ENCODE measurements at regions not wholly inside any gene's neighbourhood (a gene's known extent, or its start where the extent isn't known, plus 50 kb on each side); places are given as distances from the start of the nearest gene placed in this dataset.

DNA sequence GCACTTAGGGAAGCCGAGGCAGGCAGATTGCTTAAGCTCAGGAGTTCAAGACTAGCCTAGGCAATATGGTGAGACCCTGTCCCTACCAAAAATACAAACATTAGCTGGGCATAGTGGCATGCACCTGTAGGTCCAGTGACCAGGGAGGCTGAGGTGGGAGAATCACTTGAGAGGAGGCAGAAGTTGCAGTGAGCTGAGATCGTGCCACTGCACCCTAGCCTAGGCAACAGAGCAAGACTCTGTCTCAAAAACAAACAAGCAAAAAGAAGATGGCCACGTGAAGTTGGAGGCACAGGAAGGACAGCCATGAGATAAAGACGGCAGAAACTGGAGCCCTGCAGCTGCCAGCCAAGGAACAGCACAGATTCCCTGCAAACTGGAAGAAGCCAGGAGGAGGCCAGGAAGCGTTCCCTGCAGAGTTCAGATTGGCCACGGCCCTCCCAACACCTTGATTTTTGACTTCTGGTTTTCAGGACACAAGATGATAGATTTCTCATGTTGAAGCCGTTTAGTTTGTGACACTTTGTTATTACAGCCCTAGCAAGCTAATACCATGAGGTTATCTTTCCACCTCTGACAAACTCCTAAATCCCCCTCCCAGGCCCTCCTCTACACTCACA lies 786.7 kb downstream of the UQCRFS1 start:
- DNase-seq = no peak

DNA sequence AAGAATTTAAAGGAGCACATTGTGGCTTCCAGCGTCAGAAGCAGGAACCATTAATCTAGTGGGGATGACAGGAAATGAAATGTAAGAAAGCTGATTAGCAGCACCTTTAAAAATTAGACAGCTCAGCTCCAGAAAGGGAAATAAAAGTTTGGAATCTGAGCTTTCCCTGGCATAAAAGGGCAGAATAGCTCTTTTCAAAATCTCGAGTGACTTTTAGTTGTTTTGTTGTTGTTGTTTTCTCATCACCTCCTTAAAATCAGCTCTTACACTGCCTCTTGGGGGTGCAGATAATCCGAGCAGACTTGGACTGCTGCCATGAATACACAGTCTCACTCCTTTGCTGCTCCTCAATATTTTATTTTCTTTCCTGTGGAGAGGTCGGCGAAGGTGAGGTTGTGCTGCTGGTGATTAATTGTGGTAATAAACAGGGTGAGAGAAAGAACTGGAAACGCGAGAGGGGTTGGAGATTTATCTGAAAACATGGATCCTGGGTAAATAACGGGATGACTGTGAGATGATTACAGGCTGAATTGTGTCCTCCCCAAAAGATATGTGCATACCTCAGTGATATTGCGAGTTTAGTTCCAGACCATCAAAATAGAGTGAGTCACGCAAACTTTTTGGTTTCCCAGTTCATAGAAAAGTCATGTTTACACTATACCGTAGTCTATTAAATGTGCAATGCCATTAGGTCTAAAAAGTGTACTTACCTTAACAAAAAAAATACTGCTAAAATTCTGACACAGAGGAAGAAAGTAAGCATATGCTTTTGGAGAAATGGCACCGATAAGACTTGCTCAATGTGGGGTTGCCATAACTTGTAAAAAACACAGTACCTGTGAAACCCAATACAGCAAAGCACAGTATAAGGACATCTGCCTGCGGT lies 787.7 kb downstream of the UQCRFS1 start:
- no peak for DNase-seq

DNA sequence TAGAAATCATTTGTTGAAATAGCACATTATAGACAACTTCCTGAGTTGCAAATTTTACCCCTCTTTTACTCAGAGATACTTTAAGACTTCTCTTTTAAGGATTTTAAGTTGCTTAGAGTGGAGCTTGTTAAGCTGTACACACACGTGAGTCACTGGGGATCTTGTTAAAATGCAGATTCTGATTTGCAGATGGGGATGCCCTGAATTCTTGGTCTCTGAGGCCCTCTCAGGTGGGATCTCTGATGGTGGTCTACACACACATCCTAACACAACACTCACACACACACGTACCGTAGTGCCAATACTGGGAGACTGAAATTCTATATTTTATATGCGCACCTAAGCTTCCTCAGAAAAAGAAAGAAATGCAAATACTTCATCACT lies 788.3 kb downstream of the UQCRFS1 start:
- DNase-seq = no peak

DNA sequence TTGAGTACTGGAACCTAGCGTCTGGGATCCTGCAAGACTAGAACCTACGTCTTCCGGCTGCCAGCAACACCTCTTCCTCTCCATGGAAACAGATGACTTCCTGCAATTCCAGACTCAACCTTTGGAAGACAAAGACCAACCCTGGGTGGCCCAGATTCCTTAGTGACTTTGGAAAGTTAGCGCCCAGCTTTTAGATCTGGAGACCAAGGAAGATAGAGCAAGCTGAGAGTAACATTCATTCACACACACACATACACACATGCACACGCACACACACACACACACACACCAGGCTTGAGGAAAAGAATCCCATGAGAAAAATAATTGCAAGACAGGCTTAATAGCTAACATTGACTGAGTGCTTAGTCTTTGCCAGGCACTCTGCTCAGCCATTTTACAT lies 788.9 kb downstream of the UQCRFS1 start:
- DNase-seq = no peak

DNA sequence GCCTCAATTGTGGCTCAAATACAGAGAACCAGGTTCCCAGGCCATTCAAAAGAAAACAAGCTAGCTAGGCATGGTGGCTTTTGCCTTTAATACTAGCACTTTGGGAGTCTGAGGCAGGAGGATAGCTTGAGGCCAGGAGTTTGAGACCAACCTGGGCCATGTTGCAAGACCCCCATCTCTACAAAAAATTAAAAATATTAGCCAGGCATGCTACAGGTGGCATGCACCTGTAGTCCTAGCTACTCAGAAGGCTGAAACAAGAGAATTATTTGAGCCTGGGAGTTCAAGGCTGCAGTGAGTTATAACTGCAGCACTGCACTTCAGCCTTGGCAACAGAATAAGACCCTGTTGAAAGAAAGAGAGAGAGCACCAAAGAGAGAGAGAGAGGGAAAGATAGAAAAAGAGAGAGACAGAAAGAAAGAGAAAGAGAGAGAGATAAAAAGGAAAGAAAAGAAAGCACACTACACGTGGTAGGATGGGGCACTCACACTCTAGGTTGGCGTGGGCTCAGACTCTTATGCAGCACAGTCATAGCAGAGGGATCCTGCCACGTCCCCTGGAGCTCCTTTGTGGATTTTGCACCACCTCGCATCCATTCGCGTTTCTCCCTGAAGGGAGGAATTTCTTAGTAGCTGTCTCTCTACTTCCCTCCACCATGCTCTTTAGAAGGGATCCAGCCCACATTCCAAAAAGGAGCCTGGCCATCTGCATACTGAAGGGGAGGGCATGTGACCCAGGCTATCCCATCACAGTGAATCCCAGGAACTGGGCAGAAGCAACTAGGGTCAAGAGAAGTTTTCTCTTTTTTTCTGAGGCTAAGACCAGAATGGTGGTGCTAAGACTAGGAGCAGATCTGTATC lies 789.9 kb downstream of the UQCRFS1 start:
- DNase-seq = no peak

DNA sequence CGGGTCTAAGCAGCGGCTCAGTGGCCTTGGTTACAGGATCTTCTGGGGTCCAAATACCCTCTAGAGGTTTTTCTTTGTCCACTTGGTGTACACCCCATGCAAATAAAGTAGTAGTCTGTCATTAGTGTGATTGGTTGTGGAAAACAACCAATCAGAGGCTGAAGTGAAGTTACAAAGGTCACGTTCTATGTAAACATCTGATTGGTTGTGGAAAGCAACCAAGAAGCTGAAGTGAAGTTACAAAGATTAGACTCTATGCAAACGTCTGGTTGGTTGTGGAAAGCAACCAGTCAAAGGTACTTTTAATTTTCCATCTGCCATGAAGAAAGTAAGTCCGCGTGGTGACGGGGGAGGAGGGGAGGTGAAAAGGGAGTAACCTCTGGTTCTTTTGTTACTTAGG lies 790.9 kb downstream of the UQCRFS1 start:
- DNase-seq = no peak

DNA sequence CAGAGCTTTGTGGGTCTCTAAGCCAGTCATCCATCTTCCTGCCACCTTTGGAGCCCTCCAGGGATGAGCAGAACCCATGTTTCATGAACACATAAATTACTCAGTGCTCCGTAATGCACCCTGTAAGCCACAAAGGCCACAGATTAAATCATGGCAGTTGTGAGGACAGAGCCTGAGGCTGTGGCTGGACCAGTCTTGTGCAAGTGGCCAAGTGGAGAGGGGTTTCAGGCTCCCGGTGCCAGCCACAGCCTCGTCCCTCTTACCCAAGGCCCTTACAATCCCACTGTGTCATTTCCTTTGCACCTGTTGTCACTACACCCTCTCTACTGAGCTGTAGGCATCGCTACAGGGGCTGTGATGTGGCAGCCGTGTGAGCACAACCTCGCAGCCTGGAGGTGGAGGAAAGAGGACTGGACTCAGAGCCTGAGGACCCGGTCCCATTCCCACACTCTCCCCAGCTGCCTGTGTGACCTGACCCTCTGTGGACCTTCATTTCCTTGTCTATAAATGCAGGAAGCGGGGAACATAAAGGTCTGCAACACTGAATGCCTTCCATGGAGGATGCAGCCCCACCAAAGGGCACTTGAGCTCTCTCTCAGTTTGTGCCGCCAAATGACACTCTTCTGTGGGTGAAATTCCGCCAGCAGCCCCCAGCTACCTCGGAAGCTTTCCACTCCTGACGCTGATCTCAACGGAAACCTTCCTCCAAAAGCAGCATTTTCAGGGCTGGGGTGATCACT lies 792.0 kb downstream of the UQCRFS1 start:
- no peak for DNase-seq

DNA sequence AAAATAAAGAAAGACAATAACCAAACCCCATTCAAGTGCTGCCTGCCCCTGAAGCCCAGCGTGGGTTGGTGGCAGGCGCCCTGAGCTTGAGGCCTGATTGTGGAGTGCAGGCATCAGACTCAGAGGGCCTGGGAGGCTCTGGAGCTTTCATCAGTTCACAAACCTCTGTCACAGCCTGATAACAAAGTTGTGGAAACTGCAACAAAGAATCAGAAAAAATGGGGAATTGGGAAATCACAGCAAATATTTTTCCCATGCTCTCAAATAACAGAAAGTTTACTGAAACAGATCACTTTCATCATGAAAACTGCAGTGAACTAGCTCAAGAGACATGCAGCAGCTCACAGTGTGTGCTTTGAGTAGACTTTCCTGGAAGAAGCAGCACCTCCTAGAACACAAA lies 793.6 kb downstream of the UQCRFS1 start:
- DNase-seq = no peak

DNA sequence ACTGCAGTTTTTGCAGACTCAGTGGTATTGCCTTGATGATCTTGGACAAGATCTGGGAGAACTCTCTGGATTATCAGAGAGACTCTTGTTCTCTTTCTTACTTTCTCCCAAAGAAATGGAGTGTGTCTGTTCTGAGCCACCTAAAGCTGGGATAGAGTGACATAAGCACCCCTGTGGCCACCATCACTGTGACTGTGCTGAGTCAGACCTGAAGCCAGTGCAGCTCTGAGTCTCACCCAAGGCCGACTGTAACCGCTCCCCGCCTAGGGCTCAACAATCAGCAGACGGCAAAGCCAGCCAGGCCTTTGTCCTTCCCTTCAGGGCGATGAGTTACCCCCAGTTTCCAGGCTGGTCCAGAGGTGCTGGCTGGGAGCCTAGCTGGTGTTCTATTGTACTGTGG lies 795.6 kb downstream of the UQCRFS1 start:
- DNase-seq = no peak

DNA sequence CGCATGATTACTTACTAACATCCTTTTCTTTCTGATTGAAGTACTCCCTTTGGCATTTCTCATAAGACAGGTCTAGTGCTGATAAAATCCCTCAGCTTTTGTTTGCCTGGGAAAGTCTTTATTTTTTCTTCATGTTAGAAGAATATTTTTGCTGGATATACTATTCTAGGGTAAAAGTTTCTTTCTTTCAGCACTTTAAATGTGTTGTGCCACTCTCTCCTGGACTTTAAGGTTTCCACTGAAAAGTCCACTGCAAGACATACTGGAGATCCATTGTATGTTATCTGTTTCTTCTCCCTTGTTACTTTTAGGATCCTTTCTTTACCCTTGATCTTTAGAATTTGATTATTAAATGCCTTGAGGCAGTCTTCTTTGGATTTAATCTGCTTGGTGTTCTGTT lies 796.7 kb downstream of the UQCRFS1 start:
- DNase-seq = no peak

DNA sequence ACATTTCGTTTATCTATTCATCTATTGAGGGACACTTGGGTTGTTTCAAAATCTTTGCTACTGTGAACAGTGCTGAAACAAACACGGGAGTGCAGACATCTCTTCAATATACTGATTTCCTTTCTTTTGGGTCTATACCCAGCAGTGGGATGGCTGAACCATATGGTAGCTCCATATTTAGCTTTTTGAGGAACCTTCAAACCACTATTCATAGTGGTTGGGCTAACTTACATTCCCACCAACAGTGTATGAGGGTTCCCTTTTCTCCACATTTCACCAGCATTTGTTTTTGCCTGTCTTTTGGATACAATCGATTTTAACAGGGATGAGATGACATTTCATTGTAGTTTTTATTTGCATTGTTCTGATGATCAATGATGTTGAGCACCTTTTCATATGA lies 798.2 kb downstream of the UQCRFS1 start:
- no peak for DNase-seq

DNA sequence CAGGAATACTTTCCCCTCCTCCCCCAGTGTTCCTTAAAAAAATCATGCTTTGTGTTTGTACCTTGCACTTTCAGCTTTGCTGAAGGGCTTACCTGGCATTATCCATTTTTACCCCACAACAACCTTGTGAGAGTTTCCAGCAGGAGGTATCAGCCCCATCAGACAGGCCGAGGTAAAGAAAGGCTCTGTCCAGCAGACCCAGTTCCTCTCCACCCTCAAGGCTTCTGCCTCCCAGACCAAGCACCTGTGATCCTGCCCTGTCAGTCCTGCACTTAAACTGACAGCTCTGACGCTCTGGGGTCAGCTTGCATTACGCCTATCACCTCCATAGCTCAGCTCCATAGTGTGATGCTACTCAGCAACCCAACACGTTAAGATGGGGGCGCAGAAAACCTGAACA lies 803.1 kb downstream of the UQCRFS1 start:
- no peak for DNase-seq

DNA sequence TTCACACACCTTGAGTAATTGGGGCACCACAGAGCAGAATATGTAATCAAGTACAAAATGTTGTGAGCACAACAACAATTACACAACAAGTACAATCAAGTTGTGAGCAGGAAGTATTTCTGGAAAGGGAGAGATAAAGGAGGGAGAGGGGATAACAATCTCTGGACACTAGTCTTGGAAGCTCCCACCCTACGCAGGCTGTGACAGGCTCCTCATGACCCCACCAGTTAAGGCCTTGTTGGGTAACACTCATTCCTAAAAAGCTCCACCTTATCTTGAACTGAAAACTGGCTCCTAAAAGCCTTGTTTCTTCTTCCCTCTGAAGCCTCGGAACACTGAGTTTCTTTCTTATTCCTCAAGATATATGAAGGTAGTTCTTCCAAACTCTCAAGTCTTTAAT lies 806.0 kb downstream of the UQCRFS1 start:
- DNase-seq = no peak

DNA sequence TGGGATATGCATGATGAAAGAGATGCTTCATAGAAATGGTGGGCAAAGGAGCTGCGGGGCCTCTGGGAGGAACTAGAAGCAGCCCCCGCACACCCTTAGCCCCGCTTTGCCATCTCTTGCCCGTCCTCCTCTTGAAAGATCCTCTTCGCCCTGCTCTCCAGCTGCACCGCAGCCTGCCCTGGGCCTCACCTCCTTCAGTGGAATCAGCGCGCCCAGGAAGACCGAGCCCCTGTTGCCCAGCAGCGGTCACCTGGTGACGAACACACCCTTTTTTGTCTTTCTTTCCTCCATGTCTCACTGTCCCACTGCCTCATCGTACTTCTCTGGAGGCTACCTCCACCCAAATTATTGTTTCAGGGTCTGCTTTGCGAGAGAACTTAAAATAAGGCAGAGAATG lies 807.6 kb downstream of the UQCRFS1 start:
- no peak for DNase-seq

DNA sequence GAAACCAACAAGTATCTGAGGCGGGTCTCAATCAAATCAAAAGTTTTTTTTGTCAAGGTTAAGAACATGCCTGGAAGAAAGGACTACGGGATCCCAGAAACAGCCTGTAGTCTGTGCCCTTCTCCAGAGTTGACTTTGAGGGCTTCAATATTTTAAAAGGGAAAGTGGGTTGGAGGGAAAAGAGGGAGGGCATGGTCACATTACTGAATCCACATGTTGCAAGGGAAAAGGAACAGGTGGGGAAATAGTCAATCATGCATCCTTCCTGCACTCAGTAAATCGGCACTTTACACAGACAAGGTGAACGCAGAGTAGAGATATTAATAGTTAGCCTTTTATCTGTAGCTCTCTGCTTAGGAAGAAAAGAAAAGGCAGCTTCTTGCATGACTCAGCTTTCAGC lies 808.5 kb downstream of the UQCRFS1 start:
- DNase-seq = no peak

DNA sequence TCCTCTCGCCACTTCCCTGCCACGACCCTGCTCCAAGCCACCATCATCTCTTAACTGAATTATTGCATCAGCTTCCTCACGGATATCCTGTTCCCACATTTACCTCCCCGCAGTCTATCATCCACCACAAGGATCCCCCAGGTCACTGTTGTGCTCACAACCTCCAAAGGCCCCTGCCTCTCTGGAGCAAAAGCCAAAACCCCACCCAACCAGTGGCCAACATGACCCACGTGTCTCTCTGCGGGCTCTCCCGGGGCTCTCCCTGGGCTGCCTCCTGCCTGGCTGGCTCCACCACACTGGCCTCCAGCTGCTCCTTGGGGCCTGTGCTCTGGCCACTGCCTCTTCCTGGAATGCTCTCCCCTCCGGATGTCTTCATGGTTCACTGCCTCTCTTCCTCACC lies 809.3 kb downstream of the UQCRFS1 start:
- no peak for DNase-seq

DNA sequence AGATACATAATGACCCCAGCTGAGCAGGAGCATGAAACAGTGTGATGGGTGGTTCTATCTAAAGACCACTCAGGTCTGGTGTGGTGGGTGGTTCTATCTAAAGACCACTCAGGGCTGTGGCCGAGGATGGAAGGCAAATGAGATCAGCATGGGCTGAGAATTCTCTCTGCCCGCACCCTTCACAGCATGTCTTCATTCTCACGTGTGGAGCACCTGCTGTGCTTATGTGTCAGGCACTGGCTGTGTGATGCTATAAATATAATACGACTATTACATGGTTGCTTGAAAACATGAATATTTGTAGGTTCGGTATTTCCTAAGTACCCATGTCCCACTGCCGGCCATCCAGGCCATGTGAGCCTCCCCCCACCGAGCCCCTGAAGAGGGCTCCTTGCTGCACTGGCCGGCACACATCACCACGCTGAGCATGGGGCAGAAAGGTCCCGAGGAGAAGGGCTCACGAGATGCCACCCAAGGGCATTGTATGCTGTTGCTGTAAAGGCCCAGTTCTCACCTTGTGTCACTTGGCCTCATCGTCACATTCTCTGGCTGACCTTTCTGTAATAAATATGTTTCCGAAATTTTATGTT lies 810.2 kb downstream of the UQCRFS1 start:
- DNase-seq = no peak

DNA sequence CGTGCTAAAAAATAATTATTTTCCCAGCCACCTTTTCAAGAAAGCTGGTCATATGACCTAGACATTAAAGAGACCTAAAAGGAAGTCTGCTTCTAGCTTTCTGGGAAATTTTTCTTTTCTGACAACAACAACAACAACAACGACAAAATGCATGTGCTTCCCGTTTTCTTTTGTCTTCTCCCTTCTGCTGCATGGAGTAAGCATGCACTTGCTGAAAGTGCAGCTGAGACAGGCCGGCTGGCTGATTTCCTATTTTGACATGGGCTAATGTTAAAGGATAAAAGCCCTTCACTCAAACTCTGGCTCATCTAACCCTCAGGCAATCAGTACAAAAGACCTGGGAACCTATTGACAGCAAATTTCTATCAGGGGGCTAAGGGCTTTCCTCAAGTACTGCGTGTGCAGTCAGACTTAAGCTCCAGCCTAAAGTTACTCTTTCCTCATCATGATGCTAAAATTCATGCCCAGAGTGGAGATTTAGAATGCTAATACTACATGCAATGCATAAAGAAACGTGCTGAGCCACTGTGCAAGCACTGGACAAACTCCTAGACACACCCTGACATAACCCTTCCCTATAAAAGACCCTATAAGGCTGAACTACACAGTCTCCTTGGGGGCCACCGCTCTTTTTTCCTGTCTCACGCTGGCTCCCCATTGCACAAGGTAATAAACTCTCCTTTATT lies 811.1 kb downstream of the UQCRFS1 start:
- no peak for DNase-seq

DNA sequence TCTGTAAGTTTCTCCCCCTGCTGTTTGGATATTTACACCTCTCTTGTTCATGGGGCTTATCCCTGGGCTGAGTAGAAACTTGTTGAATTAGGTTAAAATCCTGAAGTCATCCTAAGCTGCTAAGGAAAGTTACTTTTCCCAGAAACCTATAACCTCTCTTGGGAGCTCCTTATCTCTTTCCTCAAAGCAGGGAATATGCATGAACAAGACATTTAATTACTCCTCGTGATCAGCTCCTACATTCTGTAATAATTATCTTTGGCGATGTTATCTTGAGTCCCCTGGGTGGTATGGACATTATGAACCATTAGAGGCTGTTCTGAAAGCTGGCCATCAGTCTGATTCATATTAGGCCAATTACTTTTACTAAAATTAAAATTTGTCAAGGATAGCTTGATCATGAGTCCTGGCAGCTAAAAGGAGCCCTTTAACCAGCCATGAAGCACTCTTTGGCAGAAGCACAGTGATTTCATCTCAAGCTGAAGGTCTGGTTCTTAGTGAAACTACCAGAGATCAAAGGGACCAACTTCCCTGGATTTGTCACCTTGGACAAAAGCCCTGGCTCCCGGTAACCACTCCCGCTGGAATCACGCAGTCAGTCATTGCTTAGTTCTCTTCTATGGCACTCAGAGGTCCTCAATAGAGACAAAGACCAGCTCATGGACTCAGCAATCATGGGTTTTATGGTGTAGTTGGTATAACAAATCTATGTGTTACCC lies 811.8 kb downstream of the UQCRFS1 start:
- DNase-seq = no peak

DNA sequence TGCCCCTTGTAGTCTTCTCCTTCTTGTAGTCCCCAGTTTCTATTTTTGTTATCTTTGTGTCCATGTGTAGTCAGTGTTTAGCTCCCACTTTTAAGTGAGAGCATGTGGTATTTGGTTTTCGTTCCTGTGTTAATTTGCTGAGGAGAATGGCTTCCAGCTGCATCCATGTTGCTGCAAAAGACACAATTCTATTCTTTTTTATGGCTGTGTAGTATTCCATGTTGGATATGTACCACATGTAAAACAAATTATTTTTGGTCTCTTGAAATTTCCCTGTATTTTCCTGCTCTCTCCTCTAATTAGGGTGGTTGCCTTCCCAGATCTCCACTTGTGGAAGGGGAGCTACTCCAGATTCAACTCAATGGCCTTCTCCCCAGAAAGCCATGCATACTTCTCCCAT lies 813.8 kb downstream of the UQCRFS1 start:
- DNase-seq = no peak

DNA sequence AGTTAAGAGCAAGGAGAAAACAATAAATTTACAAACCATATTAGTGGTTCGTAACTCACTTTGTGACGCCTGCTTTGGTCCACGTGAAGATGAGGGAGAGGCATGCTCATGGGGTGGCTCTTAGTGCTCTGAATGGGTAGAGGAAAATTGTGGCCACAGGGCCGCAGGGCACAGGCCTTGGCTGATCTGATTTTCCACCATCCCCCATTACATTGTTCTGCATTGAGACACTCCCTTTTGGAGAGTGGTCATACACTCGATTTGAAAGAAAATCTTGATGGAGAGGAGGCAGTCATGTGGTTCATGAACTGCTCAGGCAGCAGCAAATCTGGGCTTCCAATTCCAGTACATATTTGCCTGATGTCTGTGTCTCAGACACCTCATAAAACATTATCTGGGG lies 815.2 kb downstream of the UQCRFS1 start:
- no peak for DNase-seq

Measured in NCI-H2081 treated with DMSO at 0.1 percent for 48 hours (cell line).